ENCODE measurements at regions not wholly inside any gene's neighbourhood (a gene's known extent, or its start where the extent isn't known, plus 50 kb on each side); places are given as distances from the start of the nearest gene placed in this dataset.

DNA sequence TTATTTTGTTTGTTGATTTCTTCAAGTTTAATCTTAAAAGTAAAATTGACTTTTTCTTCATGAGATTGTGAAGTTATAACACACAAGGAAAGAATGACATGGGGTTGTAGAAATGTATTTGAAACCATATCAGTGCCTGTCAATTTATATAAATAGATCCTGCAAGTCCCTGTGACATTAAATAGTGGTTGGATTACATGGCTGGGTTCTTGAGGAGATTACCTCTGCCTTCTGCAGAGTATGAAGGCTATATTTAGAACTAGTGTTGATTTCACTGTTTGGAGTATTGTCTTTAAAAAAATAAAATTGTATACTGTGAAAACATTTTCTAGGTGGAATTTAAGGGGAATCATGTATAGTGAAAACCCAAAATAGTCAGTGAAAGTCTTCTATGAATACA lies 385.8 kb upstream of the SMIM30 start:
- TF ChIP-seq, protein P1, sequence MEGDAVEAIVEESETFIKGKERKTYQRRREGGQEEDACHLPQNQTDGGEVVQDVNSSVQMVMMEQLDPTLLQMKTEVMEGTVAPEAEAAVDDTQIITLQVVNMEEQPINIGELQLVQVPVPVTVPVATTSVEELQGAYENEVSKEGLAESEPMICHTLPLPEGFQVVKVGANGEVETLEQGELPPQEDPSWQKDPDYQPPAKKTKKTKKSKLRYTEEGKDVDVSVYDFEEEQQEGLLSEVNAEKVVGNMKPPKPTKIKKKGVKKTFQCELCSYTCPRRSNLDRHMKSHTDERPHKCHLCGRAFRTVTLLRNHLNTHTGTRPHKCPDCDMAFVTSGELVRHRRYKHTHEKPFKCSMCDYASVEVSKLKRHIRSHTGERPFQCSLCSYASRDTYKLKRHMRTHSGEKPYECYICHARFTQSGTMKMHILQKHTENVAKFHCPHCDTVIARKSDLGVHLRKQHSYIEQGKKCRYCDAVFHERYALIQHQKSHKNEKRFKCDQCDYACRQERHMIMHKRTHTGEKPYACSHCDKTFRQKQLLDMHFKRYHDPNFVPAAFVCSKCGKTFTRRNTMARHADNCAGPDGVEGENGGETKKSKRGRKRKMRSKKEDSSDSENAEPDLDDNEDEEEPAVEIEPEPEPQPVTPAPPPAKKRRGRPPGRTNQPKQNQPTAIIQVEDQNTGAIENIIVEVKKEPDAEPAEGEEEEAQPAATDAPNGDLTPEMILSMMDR (IDR thresholded peaks at IDR 0.05), result no peak
- TF ChIP-seq POLR2A (IDR thresholded peaks at IDR 0.05), result no peak

All from transverse colon (tissue), 3 donors.